ENCODE measurements at regions not wholly inside any gene's neighbourhood (a gene's known extent, or its start where the extent isn't known, plus 50 kb on each side); places are given as distances from the start of the nearest gene placed in this dataset.

DNA sequence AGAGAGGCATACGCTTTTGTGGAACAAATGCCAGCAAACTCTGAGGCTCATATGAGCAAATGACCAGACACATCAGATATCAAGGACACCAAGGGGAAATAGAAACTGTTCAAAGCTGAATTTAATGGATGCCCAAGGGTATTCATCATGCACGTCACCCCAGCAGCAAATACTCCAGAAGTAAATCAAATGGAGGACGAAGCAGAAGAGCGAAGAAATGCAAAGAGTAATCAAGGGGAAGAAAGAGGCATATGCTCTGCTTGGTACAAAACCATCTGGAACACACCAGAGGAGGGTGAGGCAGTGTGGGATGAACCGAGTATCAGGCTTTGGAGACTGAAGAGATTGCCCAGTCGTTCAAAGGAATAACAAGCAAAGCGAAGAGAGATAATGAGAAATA lies 232.6 kb upstream of the EGLN3 start:
- Histone ChIP-seq H3K27me3 (ENCODE audit: control insufficient read depth in 1 of 2, insufficient read depth in 2 of 2, low read length in 1 of 2) (no peaks in the 10 kb centered on the region), H3K9me3 (ENCODE audit: control insufficient read depth, low read length) (no peaks in the 10 kb centered on the region), H3K4me3 (ENCODE audit: low read length in 2 of 2) (no peak overlapping the region), H3K27ac (ENCODE audit: low read depth in 1 of 2, low read length in 2 of 2) (no peak overlapping the region), H3K4me1 (ENCODE audit: control insufficient read depth in 1 of 2, insufficient read depth in 2 of 2, low read length in 2 of 2) (no peaks in the 10 kb centered on the region), H3K36me3 (ENCODE audit: control insufficient read depth in 1 of 2, insufficient read depth in 2 of 2, low read length in 1 of 2) (no peaks in the 10 kb centered on the region)
- ATAC-seq (ENCODE audit: low FRiP score): no peak
- intact Hi-C loops (cut with DNase I): no loop called here
- DNase-seq: no peak
- 90% methylated on average over 7 of the region's 7 CpGs for WGBS, 2 donors

DNA sequence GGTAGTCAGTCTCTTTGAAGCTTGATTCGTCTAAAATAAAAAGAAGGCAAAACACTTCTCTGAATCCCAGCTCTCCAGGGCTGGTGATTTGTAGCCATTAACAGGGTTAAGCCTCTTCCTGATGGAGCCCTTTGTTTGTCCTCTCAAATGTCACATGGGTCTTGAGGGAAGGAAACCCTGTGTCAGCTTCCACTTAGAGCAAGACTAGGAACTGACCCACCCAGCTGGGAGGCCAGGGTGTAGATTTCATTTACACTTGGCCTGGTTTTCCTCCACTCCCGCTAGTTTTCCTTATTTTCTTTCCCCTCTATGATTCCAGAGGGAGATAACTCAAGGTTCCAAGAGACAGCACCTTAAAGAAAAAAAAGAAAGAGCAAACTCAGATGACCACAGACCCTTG lies 230.5 kb upstream of the EGLN3 start:
- DNase-seq: no peak
- Histone ChIP-seq H3K9me3 (ENCODE audit: control insufficient read depth, low read length) (no peaks in the 10 kb centered on the region), H3K27ac (ENCODE audit: low read depth in 1 of 2, low read length in 2 of 2) (no peak overlapping the region), H3K4me3 (ENCODE audit: low read length in 2 of 2) (no peak overlapping the region), H3K36me3 (ENCODE audit: control insufficient read depth in 1 of 2, insufficient read depth in 2 of 2, low read length in 1 of 2) (no peaks in the 10 kb centered on the region), H3K27me3 (ENCODE audit: control insufficient read depth in 1 of 2, insufficient read depth in 2 of 2, low read length in 1 of 2) (no peaks in the 10 kb centered on the region), H3K4me1 (ENCODE audit: control insufficient read depth in 1 of 2, insufficient read depth in 2 of 2, low read length in 2 of 2) (no peaks in the 10 kb centered on the region)
- intact Hi-C loops (cut with DNase I): no loop called here
- WGBS, 2 donors: 77 to 81% methylated on average over 2 of the region's 2 CpGs
- no peak for ATAC-seq (ENCODE audit: low FRiP score)

GRCh38 chr14:34180869-34181268 lies 230.0 kb upstream of the EGLN3 start:
- ATAC-seq (ENCODE audit: low FRiP score): no peak
- Histone ChIP-seq H3K4me3 (ENCODE audit: low read length in 2 of 2) (no peak overlapping the region), H3K27ac (ENCODE audit: low read depth in 1 of 2, low read length in 2 of 2) (no peak overlapping the region), H3K4me1 (ENCODE audit: control insufficient read depth in 1 of 2, insufficient read depth in 2 of 2, low read length in 2 of 2) (no peaks in the 10 kb centered on the region), H3K36me3 (ENCODE audit: control insufficient read depth in 1 of 2, insufficient read depth in 2 of 2, low read length in 1 of 2) (no peaks in the 10 kb centered on the region), H3K27me3 (ENCODE audit: control insufficient read depth in 1 of 2, insufficient read depth in 2 of 2, low read length in 1 of 2) (no peaks in the 10 kb centered on the region), H3K9me3 (ENCODE audit: control insufficient read depth, low read length) (no peaks in the 10 kb centered on the region)
- DNase-seq: no peak
- intact Hi-C loops (cut with DNase I): no loop called here
- WGBS, 2 donors: 90 to 97% methylated on average over 2 of the region's 2 CpGs

GRCh38 chr14:34180434-34180833 lies 229.6 kb upstream of the EGLN3 start:
- no peak for DNase-seq
- Histone ChIP-seq H3K36me3 (ENCODE audit: control insufficient read depth in 1 of 2, insufficient read depth in 2 of 2, low read length in 1 of 2) (no peaks in the 10 kb centered on the region), H3K9me3 (ENCODE audit: control insufficient read depth, low read length) (no peaks in the 10 kb centered on the region), H3K4me1 (ENCODE audit: control insufficient read depth in 1 of 2, insufficient read depth in 2 of 2, low read length in 2 of 2) (no peaks in the 10 kb centered on the region), H3K27me3 (ENCODE audit: control insufficient read depth in 1 of 2, insufficient read depth in 2 of 2, low read length in 1 of 2) (no peaks in the 10 kb centered on the region), H3K4me3 (ENCODE audit: low read length in 2 of 2) (no peak overlapping the region), H3K27ac (ENCODE audit: low read depth in 1 of 2, low read length in 2 of 2) (no peak overlapping the region)
- intact Hi-C loops (cut with DNase I): no loop called here
- WGBS, 2 donors: 84 to 85% methylated on average over 4 of the region's 4 CpGs
- no peak for ATAC-seq (ENCODE audit: low FRiP score)

GRCh38 chr14:34179727-34180126 lies 228.9 kb upstream of the EGLN3 start:
- intact Hi-C loops (cut with DNase I): no loop called here
- no peaks in the 10 kb centered on the region for H3K36me3 ChIP-seq (ENCODE audit: control insufficient read depth in 1 of 2, insufficient read depth in 2 of 2, low read length in 1 of 2)
- 96 to 100% methylated on average over 1 of the region's 1 CpG for WGBS, 2 donors
- H3K27me3 ChIP-seq (ENCODE audit: control insufficient read depth in 1 of 2, insufficient read depth in 2 of 2, low read length in 1 of 2): no peaks in the 10 kb centered on the region
- ATAC-seq (ENCODE audit: low FRiP score): no peak
- H3K9me3 ChIP-seq (ENCODE audit: control insufficient read depth, low read length): no peaks in the 10 kb centered on the region
- H3K4me1 ChIP-seq (ENCODE audit: control insufficient read depth in 1 of 2, insufficient read depth in 2 of 2, low read length in 2 of 2): no peaks in the 10 kb centered on the region
- no peak overlapping the region for H3K27ac ChIP-seq (ENCODE audit: low read depth in 1 of 2, low read length in 2 of 2)
- DNase-seq: no peak
- H3K4me3 ChIP-seq (ENCODE audit: low read length in 2 of 2): no peak overlapping the region

GRCh38 chr14:34177466-34177865 lies 226.6 kb upstream of the EGLN3 start:
- intact Hi-C loops (cut with DNase I): no loop called here
- Histone ChIP-seq H3K4me3 (ENCODE audit: low read length in 2 of 2) (no peak overlapping the region), H3K27me3 (ENCODE audit: control insufficient read depth in 1 of 2, insufficient read depth in 2 of 2, low read length in 1 of 2) (no peaks in the 10 kb centered on the region), H3K9me3 (ENCODE audit: control insufficient read depth, low read length) (no peaks in the 10 kb centered on the region), H3K4me1 (ENCODE audit: control insufficient read depth in 1 of 2, insufficient read depth in 2 of 2, low read length in 2 of 2) (no peaks in the 10 kb centered on the region), H3K27ac (ENCODE audit: low read depth in 1 of 2, low read length in 2 of 2) (no peak overlapping the region), H3K36me3 (ENCODE audit: control insufficient read depth in 1 of 2, insufficient read depth in 2 of 2, low read length in 1 of 2) (no peaks in the 10 kb centered on the region)
- ATAC-seq (ENCODE audit: low FRiP score) (no peak), DNase-seq (no peak)
- WGBS, 2 donors: 86 to 87% methylated on average over 2 of the region's 2 CpGs

GRCh38 chr14:34175574-34175973 lies 224.7 kb upstream of the EGLN3 start:
- WGBS, 2 donors: 92 to 95% methylated on average over 2 of the region's 2 CpGs
- DNase-seq: no peak
- ATAC-seq (ENCODE audit: low FRiP score): no peak
- no peaks in the 10 kb centered on the region for H3K36me3 ChIP-seq (ENCODE audit: control insufficient read depth in 1 of 2, insufficient read depth in 2 of 2, low read length in 1 of 2)
- H3K4me3 ChIP-seq (ENCODE audit: low read length in 2 of 2): no peak overlapping the region
- intact Hi-C loops (cut with DNase I): no loop called here
- no peak overlapping the region for H3K27ac ChIP-seq (ENCODE audit: low read depth in 1 of 2, low read length in 2 of 2)
- no peaks in the 10 kb centered on the region for H3K4me1 ChIP-seq (ENCODE audit: control insufficient read depth in 1 of 2, insufficient read depth in 2 of 2, low read length in 2 of 2)
- peaks cover 1% of the 10 kb centered on the region for H3K9me3 ChIP-seq (ENCODE audit: control insufficient read depth, low read length)
- no peaks in the 10 kb centered on the region for H3K27me3 ChIP-seq (ENCODE audit: control insufficient read depth in 1 of 2, insufficient read depth in 2 of 2, low read length in 1 of 2)

- no peaks in the 10 kb centered on the region for H3K36me3 ChIP-seq (ENCODE audit: control insufficient read depth in 1 of 2, insufficient read depth in 2 of 2, low read length in 1 of 2)
- no peaks in the 10 kb centered on the region for H3K27me3 ChIP-seq (ENCODE audit: control insufficient read depth in 1 of 2, insufficient read depth in 2 of 2, low read length in 1 of 2)
- WGBS, 2 donors: 82 to 84% methylated on average over 3 of the region's 3 CpGs
- no peaks in the 10 kb centered on the region for H3K4me1 ChIP-seq (ENCODE audit: control insufficient read depth in 1 of 2, insufficient read depth in 2 of 2, low read length in 2 of 2)
- no peak overlapping the region for H3K27ac ChIP-seq (ENCODE audit: low read depth in 1 of 2, low read length in 2 of 2)
- DNase-seq (no peak), ATAC-seq (ENCODE audit: low FRiP score) (no peak)
- intact Hi-C loops (cut with DNase I): no loop called here
- peaks cover 1% of the 10 kb centered on the region for H3K9me3 ChIP-seq (ENCODE audit: control insufficient read depth, low read length)
- H3K4me3 ChIP-seq (ENCODE audit: low read length in 2 of 2): no peak overlapping the region
Observed at GRCh38 chr14:34174973-34175372, 224.1 kb upstream of the EGLN3 start.

- DNase-seq (no peak), ATAC-seq (ENCODE audit: low FRiP score) (no peak)
- no peak overlapping the region for H3K4me3 ChIP-seq (ENCODE audit: low read length in 2 of 2)
- H3K27me3 ChIP-seq (ENCODE audit: control insufficient read depth in 1 of 2, insufficient read depth in 2 of 2, low read length in 1 of 2): no peaks in the 10 kb centered on the region
- no peaks in the 10 kb centered on the region for H3K36me3 ChIP-seq (ENCODE audit: control insufficient read depth in 1 of 2, insufficient read depth in 2 of 2, low read length in 1 of 2)
- intact Hi-C loops (cut with DNase I): no loop called here
- no peak overlapping the region for H3K27ac ChIP-seq (ENCODE audit: low read depth in 1 of 2, low read length in 2 of 2)
- H3K9me3 ChIP-seq (ENCODE audit: control insufficient read depth, low read length): peaks cover 1% of the 10 kb centered on the region
- no peaks in the 10 kb centered on the region for H3K4me1 ChIP-seq (ENCODE audit: control insufficient read depth in 1 of 2, insufficient read depth in 2 of 2, low read length in 2 of 2)
- WGBS, 2 donors: 87% methylated on average over 3 of the region's 3 CpGs
Observed at GRCh38 chr14:34173916-34174315, 223.0 kb upstream of the EGLN3 start.
